SIG-M5 treated with dmso at 0.1 percent for 504 hours (cell line): ENCODE measurements at regions not wholly inside any gene's neighbourhood (a gene's known extent, or its start where the extent isn't known, plus 50 kb on each side); places are given as distances from the start of the nearest gene placed in this dataset.

Source experiments
- DNase-seq: peaks from one replicate; lab custom pipeline; 2025; ENCODE audit not compliant: unreplicated experiment; lab: John Stamatoyannopoulos, UW

- no peak for DNase-seq
These were observed 136.1 kb downstream of the ANKRD60 start for GRCh38 chr20:58092353-58092752.

- DNase-seq = no peak
These were observed 136.6 kb downstream of the ANKRD60 start for GRCh38 chr20:58091810-58092209.

- DNase-seq = no peak
These were observed 138.3 kb downstream of the ANKRD60 start for GRCh38 chr20:58090161-58090560.

- DNase-seq = no peak
These were observed 139.8 kb downstream of the ANKRD60 start for GRCh38 chr20:58088625-58089024.

- no peak for DNase-seq
These were observed 140.3 kb downstream of the ANKRD60 start for GRCh38 chr20:58088105-58088504.

- DNase-seq = no peak
These were observed 140.9 kb downstream of the ANKRD60 start for GRCh38 chr20:58087562-58087858.

GRCh38 chr20:58086763-58087561, 141.5 kb downstream of the ANKRD60 start:
- DNase-seq = peak; percentile 48

GRCh38 chr20:58084966-58085365, 143.5 kb downstream of the ANKRD60 start:
- no peak for DNase-seq

- no peak for DNase-seq
These were observed 143.9 kb downstream of the ANKRD60 start for GRCh38 chr20:58084566-58084965.

DNA sequence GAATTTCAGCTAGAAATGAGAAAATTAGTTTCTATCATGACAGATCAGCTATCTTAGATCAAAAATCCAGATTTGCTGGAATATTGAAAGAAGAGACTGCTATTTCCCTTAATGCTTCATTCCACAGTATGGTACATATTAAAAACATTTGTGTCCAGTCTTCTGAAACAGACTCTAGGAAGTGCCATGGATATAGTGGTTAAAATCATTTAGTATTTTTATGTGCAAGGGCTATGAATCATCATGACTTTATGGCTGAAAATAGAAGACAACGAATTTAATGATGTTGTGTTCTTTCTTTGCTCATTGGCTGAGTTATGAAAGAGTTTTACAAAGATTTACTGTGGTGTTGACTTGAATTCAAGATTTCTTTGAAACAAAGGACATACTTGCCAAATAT, 146.6 kb downstream of the ANKRD60 start:
- DNase-seq = no peak

DNA sequence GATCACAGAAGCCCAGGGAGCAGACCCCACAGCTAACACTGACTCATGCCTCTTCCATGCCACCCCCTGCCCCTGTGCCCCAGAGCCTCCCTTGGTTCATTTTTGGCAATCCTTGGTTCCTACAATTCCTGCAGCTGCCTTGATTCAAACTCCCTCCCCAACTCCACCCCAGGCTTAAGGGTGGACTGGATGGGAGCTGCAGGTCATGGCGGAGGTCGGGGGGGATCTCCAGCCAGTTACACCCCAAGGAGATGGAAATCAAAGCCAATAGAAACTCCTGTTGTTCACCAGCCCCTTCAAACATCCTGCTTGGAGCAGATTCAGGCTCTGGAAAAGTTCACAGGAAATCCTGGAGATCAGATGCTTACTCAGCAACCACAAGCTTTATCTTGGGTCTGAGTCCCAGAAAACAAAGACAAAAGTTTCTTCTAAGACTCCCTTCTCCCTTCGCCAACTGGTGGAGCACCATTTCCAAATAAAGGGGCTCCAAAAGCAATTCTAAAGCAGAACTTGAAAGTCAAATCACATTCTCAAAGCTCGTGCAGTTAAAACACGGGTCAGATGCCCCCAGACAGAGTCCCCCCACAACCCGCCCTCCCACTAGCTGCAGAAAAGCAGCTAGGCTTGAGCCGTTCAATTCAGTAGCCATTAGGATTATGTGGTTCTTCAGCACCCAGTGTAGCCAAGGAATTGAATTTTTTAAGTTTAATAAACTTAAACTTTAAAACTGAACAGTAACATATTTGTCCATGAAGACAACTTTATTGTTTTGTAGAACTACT, 149.5 kb downstream of the ANKRD60 start:
- no peak for DNase-seq

DNA sequence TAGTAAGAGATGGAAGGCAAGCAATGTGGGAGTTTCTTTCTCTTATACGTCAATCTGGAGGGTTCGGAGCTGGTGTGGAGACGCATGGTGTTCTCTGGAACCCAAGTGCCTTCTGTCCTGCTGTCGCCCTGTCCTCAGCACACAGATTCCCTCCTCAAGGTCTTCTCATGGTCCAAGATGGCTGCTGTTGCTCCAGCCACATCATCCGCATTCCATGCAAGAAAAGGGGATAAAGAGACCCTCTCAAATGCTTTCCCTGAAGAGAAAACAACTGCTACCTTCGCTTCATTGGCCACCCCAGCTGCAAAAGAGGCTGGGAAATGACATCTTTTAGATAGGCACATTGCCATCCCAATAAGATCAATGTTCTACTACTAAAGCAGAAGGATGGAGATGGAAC, 151.2 kb downstream of the ANKRD60 start:
- DNase-seq = no peak

DNA sequence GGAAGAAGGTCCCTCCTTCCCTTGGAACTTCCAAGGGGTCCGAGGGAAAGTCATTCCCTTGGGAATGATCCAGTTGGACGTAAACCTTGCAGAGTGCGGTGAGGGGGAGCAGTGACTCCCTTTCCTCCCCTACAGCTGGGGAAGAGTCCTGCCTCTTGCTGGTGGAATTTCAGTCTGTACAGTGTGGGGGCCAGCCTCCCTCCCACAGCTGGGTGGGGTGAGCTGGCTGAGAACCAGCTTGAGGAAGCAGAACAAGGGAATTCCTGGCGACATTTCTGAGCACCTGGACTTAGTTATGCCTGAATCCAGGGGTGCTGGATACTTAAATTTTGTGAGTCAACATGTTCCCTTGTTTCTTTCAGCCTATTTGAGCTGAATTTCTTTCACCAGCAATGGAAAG, 152.0 kb downstream of the ANKRD60 start:
- no peak for DNase-seq

DNA sequence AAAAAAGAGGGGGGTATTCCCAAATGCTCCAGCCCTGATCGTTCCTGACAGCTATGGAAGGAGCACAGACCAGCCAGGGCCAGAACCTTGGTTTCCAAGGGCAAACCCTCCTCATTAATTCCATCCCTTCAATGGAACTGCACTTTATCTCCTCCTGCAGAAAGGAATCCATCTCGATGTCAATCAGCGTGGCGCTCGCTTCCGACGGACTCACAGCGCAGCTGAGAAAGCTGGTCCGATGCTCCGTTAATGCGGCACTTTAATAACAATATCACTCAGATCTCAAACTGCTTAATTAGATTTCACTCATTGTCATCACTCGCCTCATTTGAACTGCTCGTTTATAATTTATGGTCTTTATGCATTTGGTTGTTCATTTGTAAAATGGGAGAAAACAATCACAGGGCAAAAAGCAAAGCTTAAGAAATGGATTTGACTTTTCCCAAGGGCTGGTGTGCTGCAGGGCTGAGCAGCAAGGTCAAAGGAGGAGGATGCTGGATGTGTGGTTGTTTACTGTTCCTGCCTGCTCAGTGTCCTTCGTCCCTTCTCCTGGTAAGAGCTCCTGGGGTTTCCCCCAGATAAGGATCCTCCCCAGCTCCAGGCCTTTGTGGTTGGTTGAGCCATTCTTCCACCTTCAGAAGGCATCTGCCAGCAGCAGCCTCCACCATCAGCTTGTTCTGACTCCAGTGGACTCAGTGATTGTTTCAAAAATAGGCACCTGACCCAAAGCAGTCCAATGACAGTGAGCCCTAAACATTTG, 152.7 kb downstream of the ANKRD60 start:
- DNase-seq = no peak

GRCh38 chr20:58073945-58074856, 154.3 kb downstream of the ANKRD60 start:
- DNase-seq = no peak

GRCh38 chr20:58072695-58073671, 155.5 kb downstream of the ANKRD60 start:
- no peak for DNase-seq

- DNase-seq = no peak
These were observed 156.5 kb downstream of the ANKRD60 start for GRCh38 chr20:58071991-58072390.

- DNase-seq = no peak
These were observed 157.2 kb downstream of the ANKRD60 start for GRCh38 chr20:58071298-58071697.

DNA sequence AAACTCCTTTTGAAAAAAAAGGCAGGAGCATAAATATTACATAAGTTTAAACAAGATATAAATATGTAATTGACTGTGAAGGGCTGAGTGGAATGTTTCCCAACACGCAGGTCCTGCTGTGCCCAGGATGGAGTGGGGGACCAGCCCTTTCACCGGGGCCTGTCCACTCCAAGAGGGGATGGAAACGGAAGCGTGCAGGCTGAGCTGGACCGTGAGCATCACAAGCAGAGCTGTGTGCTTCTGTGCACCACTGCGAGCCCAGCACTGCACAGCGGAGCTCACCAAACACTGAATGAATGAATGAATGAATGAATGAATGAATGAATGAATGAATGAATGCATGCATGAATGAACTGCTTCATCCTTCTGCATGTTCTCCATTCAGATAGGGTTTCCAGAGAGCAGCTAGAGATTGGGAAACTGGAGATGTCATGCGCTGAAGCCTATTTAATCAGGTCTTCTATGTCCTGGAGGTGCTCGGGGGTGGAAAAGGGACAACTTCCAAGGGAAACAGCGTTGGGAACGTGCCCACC, 157.7 kb downstream of the ANKRD60 start:
- no peak for DNase-seq
